H9 (cell line): ENCODE measurements at regions not wholly inside any gene's neighbourhood (a gene's known extent, or its start where the extent isn't known, plus 50 kb on each side); places are given as distances from the start of the nearest gene placed in this dataset.

Experiments used
- DNase-seq: peaks from one replicate; pipeline ENCODE4 v3.0.0-alpha.2; 2017
- H2AFZ ChIP-seq: one replicate; pipeline ENCODE4 v1.6.1; 2013; ENCODE audit warnings: mild to moderate bottlenecking, low read length, control low read depth, moderate library complexity
- H2AK5ac ChIP-seq: 2 replicates; pipeline ENCODE4 v1.6.1; 2013; ENCODE audit warnings: low read length, control low read depth, mixed read lengths; ENCODE audit not compliant: insufficient read length
- H2BK120ac ChIP-seq: one replicate; pipeline ENCODE4 v1.6.1; 2013; ENCODE audit warnings: low read depth, mild to moderate bottlenecking, low read length, control low read depth, inconsistent platforms; ENCODE audit not compliant: poor library complexity, severe bottlenecking
- H2BK12ac ChIP-seq: 2 replicates; pipeline ENCODE4 v1.6.1; 2013; ENCODE audit warnings: low read length, control low read depth, mixed read lengths, low read depth; ENCODE audit not compliant: insufficient read length
- H2BK15ac ChIP-seq: 2 replicates; pipeline ENCODE4 v1.6.1; 2013; ENCODE audit warnings: low read depth, low read length, control low read depth
- H2BK20ac ChIP-seq: one replicate; pipeline ENCODE4 v1.6.1; 2013; ENCODE audit warnings: low read depth, mild to moderate bottlenecking, low read length, control low read depth, inconsistent platforms; ENCODE audit not compliant: poor library complexity, severe bottlenecking
- H2BK5ac ChIP-seq: 2 replicates; pipeline ENCODE4 v1.6.1; 2013; ENCODE audit warnings: low read length, control low read depth, mixed read lengths; ENCODE audit not compliant: insufficient read length
- H3K14ac ChIP-seq: 2 replicates; pipeline ENCODE4 v1.6.1; 2013; ENCODE audit warnings: low read length, control low read depth; ENCODE audit not compliant: insufficient read depth
- H3K18ac ChIP-seq: 2 replicates; pipeline ENCODE4 v1.6.1; 2013; ENCODE audit warnings: low read depth, mild to moderate bottlenecking, mixed read lengths, low read length, control low read depth; ENCODE audit not compliant: insufficient read length
- H3K23ac ChIP-seq: 2 replicates; pipeline ENCODE4 v1.6.1; 2013; ENCODE audit warnings: low read length, control low read depth, mixed read lengths, low read depth; ENCODE audit not compliant: insufficient read length
- H3K23me2 ChIP-seq: 2 replicates; pipeline ENCODE4 v1.6.1; 2013; ENCODE audit warnings: low read depth, mild to moderate bottlenecking, mixed read lengths, low read length, control low read depth; ENCODE audit not compliant: insufficient read length, poor library complexity, severe bottlenecking
- H3K27ac ChIP-seq: 2 replicates; pipeline ENCODE4 v1.5.1; 2013; ENCODE audit warnings: low read length, control low read depth, mixed read lengths, low read depth; ENCODE audit not compliant: insufficient read length
- H3K27me3 ChIP-seq: 2 replicates; pipeline ENCODE4 v1.6.1; 2013; ENCODE audit warnings: low read length, control low read depth, inconsistent platforms; ENCODE audit not compliant: insufficient read depth
- H3K4ac ChIP-seq: 2 replicates; pipeline ENCODE4 v1.6.1; 2013; ENCODE audit warnings: low read depth, mild to moderate bottlenecking, control low read depth, inconsistent platforms, low read length, moderate library complexity
- H3K4me1 ChIP-seq: 2 replicates; pipeline ENCODE4 v1.6.1; 2013; ENCODE audit warnings: low read length, control low read depth, inconsistent platforms; ENCODE audit not compliant: insufficient read depth
- H3K4me2 ChIP-seq: 2 replicates; pipeline ENCODE4 v1.6.1; 2013; ENCODE audit warnings: low read length, control low read depth, mixed read lengths; ENCODE audit not compliant: insufficient read length, insufficient read depth
- H3K56ac ChIP-seq: 2 replicates; pipeline ENCODE4 v1.6.1; 2013; ENCODE audit warnings: low read depth, mild to moderate bottlenecking, mixed read lengths, low read length, control low read depth; ENCODE audit not compliant: insufficient read length
- H3K79me1 ChIP-seq: 2 replicates; pipeline ENCODE4 v1.6.1; 2013; ENCODE audit warnings: low read depth, mild to moderate bottlenecking, moderate library complexity, low read length, control low read depth, inconsistent platforms; ENCODE audit not compliant: insufficient read depth, poor library complexity, severe bottlenecking
- H3K79me2 ChIP-seq: 2 replicates; pipeline ENCODE4 v1.6.1; 2013; ENCODE audit warnings: low read length, control low read depth, inconsistent platforms; ENCODE audit not compliant: insufficient read depth
- H3K9ac ChIP-seq: 2 replicates; pipeline ENCODE4 v1.6.1; 2013; ENCODE audit warnings: low read length, control low read depth, mixed read lengths; ENCODE audit not compliant: insufficient read length; ENCODE audit errors: extremely low read depth
- H3K9me3 ChIP-seq: one replicate; pipeline ENCODE4 v1.6.1; 2013; ENCODE audit warnings: low read depth, low read length, inconsistent platforms; ENCODE audit not compliant: control insufficient read depth
- H3T11ph ChIP-seq: one replicate; pipeline ENCODE4 v1.6.1; 2013; ENCODE audit warnings: mild to moderate bottlenecking, low read length, control low read depth, inconsistent platforms
- H4K20me1 ChIP-seq: one replicate; pipeline ENCODE4 v1.6.1; 2013; ENCODE audit not compliant: control insufficient read depth, insufficient read length, insufficient read depth
- H4K5ac ChIP-seq: 2 replicates; pipeline ENCODE4 v1.6.1; 2013; ENCODE audit warnings: low read depth, mild to moderate bottlenecking, mixed read lengths, low read length, control low read depth; ENCODE audit not compliant: insufficient read length
- H4K8ac ChIP-seq: replicated peaks from 2 replicates; pipeline ENCODE4 v1.6.1; 2013; ENCODE audit warnings: low read length, control low read depth, mixed read lengths, low read depth; ENCODE audit not compliant: insufficient read length
- H4K91ac ChIP-seq: 2 replicates; pipeline ENCODE4 v1.6.1; 2013; ENCODE audit warnings: low read depth, mild to moderate bottlenecking, moderate library complexity, mixed read lengths, low read length, control low read depth; ENCODE audit not compliant: insufficient read length
- H3K27ac Mint-ChIP-seq, 3 experiments: 2 replicates in 2 of 3; 3 replicates in 1 of 3; pipeline ENCODE4 v1.8.0; 2020 to 2021; ENCODE audit warnings: mixed read lengths in 3 of 3, mild to moderate bottlenecking in 1 of 3, moderate library complexity in 1 of 3
- H3K27me3 Mint-ChIP-seq: 2 replicates; pipeline ENCODE4 v1.8.0; 2021; ENCODE audit warnings: low read depth, mild to moderate bottlenecking, moderate library complexity, mixed read lengths
- H3K36me3 Mint-ChIP-seq, 3 experiments: 2 replicates in 2 of 3; 3 replicates in 1 of 3; pipeline ENCODE4 v1.8.0; 2020 to 2021; ENCODE audit warnings: low read depth in 3 of 3, mixed read lengths in 3 of 3; ENCODE audit not compliant: insufficient read depth in 1 of 3
- H3K4me1 Mint-ChIP-seq, 2 experiments: 2 replicates each; pipeline ENCODE4 v1.8.0; 2020; ENCODE audit warnings: mixed read lengths in 2 of 2
- H3K4me3 Mint-ChIP-seq, 2 experiments: 2 replicates in 1 of 2; 3 replicates in 1 of 2; pipeline ENCODE4 v1.8.0; 2020 to 2021; ENCODE audit warnings: mild to moderate bottlenecking in 2 of 2, mixed read lengths in 2 of 2, moderate library complexity in 1 of 2
- H3K9me3 Mint-ChIP-seq, 2 experiments: 2 replicates in 1 of 2; 3 replicates in 1 of 2; pipeline ENCODE4 v1.8.0; 2020; ENCODE audit warnings: mild to moderate bottlenecking in 2 of 2, mixed read lengths in 2 of 2, moderate library complexity in 1 of 2
- CTCF ChIP-seq: fragments of 200-600 bp; sonication (generic); conservative IDR thresholded peaks from 3 replicates; pipeline ENCODE4 v1.8.0; 2021; ENCODE audit warnings: antibody characterized with exemption, mild to moderate bottlenecking
- WGBS: extraction: QIAGEN DNeasy Blood & Tissue Kit; methylation state at CpG from one replicate; pipeline ENCODE4 v1.1.7; 2013; ENCODE audit warnings: missing lambda C conversion rate, low lambda C conversion rate, mixed read lengths; ENCODE audit not compliant: insufficient read length; ENCODE audit errors: extremely low coverage; 5-methylcytosine and 5-hydroxymethylcytosine counted together

GRCh38 chr21:41622831-41623548, 115.0 kb upstream of the TMPRSS2 start:
- Histone ChIP-seq H3K4me2 (no peak overlapping the region), H3K14ac (no peak overlapping the region), H3K18ac (no peak overlapping the region), H3K79me1 (no peaks in the 10 kb centered on the region), H4K8ac (no peak overlapping the region), H3K4me1 (no peaks in the 10 kb centered on the region), H2AK5ac (no peak overlapping the region), H3K9me3 (no peaks in the 10 kb centered on the region), H3K23me2 (no peaks in the 10 kb centered on the region), H2BK15ac (no peak overlapping the region), H3T11ph (no peak overlapping the region), H3K79me2 (no peaks in the 10 kb centered on the region), H2BK20ac (no peak overlapping the region), H2AFZ (no peak overlapping the region), H3K27me3 (no peaks in the 10 kb centered on the region), H3K4ac (no peak overlapping the region), H4K5ac (no peak overlapping the region), H3K56ac (no peak overlapping the region), H2BK12ac (no peak overlapping the region), H2BK5ac (no peak overlapping the region), H4K91ac (no peak overlapping the region), H3K9ac (no peak overlapping the region), H3K27ac (no peak overlapping the region), H3K23ac (no peak overlapping the region), H4K20me1 (no peaks in the 10 kb centered on the region), H2BK120ac (no peak overlapping the region)
- H3K27ac Mint-ChIP-seq = no peak overlapping the region; a peak in 1 of 7 replicates
- no CpG with 5 or more reads among the region's 26 CpGs for WGBS
- no peak for TF ChIP-seq CTCF
- no peak overlapping the region for H3K4me3 Mint-ChIP-seq
- H3K36me3 Mint-ChIP-seq = peaks cover 0 to 2% (median 0%) of the 10 kb centered on the region in 3 experiments; a peak in 2 of 7 replicates
- peaks cover 2% of the 10 kb centered on the region for H3K27me3 Mint-ChIP-seq
- no peak for DNase-seq
- peaks cover 0 to 2% of the 10 kb centered on the region in 2 experiments; a peak in 3 of 5 replicates for H3K9me3 Mint-ChIP-seq
- H3K4me1 Mint-ChIP-seq = 0 out of 4 replicates have a peak, but pooled peaks cover 0 to 2% of the 10 kb centered on the region in 2 experiments
